NCI-H1436 (cell line): ENCODE measurements at regions not wholly inside any gene's neighbourhood (a gene's known extent, or its start where the extent isn't known, plus 50 kb on each side); places are given as distances from the start of the nearest gene placed in this dataset.

ENCODE experiments used
- DNase-seq: peaks from one replicate; lab custom pipeline; 2025; lab: John Stamatoyannopoulos, UW

GRCh38 chr13:40146611-40147117, 491.2 kb downstream of the COG6 start:
- no peak for DNase-seq

- no peak for DNase-seq
Measured at GRCh38 chr13:40148101-40148500, 492.6 kb downstream of the COG6 start.

DNA sequence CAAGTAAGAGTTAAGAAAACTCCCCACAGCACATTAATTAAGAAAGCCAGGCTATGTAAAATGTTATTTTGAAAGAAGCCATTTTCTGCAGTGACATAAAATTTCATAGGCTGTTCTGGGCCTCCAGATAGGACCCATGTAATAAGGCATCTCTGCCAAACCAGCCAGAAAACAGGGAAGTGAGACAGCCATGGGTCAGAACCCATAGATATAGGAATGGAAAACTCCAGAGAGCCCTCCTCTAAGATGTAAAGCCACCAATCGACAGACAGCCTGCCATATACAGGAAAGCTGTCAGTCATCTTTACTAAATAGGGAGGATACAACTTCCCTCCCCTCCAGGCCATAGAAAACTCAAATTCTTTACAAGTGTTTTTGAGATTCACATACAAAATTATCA, 493.3 kb downstream of the COG6 start:
- no peak for DNase-seq

DNA sequence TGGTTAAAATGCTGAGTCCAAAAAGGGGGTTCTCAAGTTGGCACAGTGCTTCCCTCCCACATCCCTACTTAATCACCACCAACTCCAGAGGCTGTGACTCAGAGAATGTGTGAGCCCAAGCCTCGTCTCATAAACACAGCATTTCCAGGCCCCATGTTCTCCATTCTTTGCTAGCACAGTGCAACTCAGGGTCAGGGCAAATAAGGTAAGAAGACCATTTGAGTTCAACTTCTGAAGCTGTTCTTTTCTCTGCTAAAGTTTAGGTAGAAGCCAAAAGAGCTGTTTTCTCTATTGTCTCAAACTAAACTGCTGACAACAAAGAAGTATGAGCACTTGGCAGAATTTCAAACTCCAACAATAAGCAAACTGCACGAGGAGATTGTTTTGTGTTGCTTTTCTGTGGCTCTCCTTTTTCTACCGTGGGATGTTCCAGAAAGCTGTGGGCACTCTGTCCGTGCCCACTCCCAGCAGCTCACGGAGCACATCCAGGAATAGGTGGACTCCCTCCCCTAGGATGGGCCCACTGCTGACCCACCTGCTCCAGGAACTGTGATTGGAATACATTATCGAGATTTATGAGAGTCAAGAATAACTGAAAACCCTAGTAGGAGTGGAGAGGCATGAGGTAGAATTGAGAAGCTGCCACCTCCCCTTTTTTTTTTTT, 494.3 kb downstream of the COG6 start:
- DNase-seq = no peak

DNA sequence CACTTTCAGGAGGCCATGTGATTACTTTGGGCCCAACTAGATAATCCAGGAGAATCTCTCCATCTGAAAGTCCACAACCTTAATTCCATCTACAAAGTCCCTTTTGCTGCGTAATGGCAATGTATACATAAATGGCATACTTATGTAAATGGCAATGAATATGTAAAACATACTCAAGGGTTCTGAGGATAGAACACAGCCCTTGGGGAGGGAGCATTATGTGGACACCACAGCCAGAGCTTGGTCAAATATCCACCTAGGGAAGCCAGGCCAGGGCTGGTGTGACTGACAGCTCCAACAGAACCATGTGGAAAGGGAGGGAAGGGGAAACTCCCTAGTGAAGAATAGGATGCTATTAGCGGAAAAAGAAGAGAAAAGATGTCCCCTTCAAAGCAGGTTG, 496.2 kb downstream of the COG6 start:
- DNase-seq = no peak

- DNase-seq = no peak
Measured at GRCh38 chr13:40152145-40152544, 496.7 kb downstream of the COG6 start.

DNA sequence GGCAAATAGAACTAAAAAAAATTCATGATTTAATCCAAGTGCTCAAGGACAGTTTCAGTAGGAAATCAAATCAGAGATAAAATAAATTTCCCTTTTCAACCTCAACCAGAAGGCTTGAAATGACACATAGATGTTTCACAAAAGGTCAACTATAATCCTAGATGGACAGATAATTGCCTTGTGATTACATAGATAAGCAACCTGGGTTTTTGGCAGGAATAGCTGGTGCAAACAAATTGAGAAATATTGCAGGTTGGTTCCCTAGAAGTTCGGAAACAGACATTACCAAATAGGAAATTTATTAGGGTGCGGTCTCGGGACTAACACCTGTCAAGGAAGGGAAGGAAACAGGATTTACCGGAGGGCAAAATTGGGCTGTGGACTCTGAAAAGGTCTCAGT, 497.5 kb downstream of the COG6 start:
- no peak for DNase-seq

DNA sequence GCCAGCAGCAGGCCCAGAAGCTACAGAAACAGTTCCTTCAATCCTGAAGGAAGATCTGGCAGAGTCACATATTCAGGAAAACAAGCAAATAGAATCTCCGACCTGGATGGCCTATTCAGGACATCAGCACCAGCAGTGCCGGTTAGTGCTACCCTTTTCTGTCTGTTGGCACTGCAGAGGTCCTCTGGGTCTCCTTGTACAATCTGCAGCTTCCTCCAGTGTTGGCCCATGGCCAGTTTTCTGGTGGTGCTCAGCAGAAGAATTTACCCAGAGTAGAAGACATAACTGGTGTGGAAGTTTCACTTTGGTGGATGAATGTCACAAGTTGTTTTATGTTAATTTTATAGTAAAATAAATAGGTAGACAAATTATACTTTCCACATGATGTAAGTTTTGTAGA, 498.1 kb downstream of the COG6 start:
- DNase-seq = no peak

DNA sequence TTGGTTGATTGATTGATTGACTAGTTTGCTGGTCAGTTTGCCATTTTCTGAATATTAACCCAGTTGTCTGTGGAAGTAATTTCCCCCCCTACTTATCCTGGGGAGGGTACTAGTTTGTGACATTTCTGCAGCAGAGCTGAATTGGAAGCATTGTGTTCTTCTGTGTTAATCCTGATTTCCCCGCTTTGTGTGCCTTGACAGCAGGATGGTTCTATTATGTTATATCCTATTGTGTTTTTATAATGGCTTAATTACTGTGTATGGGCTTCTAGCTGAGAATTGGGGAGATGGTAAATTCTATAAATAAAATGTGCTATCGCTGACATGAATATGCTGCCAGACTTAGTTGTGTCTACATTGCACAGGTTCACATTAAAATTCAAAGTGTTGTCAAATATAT, 499.7 kb downstream of the COG6 start:
- DNase-seq = no peak

DNA sequence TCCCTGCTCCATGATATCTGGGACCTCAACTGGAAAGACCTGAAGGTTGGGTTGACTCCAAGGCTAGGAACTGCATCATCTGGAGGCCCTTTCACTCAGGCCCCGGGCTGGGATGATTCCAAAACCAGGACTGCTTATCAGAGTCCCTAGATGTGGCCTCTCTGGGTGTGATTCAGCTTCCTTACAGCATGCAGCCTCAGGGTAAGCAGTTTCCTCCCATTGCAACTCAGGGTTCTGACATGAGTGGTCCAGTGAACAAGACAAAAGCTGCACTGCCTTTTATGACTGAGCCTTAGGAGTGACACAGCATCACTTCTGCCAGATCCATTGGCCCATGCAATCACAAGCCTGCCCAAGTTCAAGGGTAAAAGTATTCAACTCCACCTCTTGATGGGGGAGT, 502.8 kb downstream of the COG6 start:
- DNase-seq = no peak

DNA sequence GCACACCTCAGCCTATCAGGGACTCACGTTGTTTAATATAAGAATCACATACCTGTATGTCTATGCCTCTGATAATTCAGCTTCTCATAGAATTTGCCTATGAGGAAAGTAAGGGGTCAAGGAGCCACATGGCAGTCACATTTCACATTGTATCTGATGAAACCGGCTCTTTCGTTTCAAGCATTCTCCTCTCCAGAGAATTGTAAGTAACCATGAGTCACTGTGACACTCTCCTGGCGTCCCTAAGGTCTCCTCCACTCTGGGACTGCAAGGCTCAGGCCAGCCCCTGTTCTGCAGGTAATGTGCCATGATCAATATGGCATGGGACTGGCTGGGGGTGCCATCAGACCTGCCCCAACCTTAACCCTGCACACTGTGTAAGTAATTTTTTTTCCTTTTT, 503.3 kb downstream of the COG6 start:
- no peak for DNase-seq

DNA sequence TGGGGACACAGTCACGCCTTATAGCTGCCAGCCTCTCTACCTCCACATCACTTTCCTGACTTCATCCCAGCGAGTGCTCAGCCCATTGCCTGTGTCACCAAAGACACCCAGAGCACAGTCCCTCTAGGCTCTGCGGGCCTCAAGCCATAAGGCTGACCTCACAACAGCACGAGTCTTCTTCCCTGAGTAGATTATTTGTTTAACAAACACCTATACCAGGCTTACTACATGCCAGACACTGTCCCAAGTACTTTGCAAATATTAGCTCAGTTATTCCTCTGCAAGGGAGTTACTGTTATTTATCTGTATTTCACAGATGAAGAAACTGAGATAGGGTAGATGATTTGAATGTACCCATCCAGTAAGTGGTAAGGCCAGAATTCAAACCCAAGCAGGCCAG, 504.3 kb downstream of the COG6 start:
- DNase-seq = no peak

GRCh38 chr13:40160618-40161350, 505.3 kb downstream of the COG6 start:
- DNase-seq = no peak

DNA sequence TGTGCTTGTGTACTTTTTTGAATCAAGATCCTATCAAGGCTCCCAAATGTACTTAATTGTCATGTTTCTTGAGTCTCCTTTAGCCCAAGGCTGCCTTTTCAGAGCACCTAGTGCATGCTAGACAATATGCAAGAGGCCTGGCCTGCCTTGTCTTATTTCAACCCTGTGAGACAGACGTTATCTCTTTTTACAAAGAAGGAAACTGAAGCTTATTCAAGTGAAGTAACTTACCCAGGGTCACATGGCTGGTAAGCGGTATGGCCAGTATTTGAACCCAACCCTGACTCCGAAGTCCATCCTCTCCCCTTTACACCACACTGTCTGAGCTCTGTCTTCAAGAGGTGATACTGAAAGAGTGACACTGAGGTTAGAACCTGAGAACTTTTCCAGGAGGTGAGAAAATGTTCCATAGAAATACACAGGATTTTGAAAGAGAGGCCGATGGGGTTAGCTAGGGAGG, 505.1 kb downstream of the FOXO1 start:
- DNase-seq = no peak

GRCh38 chr13:40161931-40162330, 504.5 kb downstream of the FOXO1 start:
- no peak for DNase-seq

GRCh38 chr13:40163066-40164000, 503.1 kb downstream of the FOXO1 start:
- DNase-seq = no peak

- no peak for DNase-seq
Measured at GRCh38 chr13:40164133-40164532, 502.3 kb downstream of the FOXO1 start.

GRCh38 chr13:40165316-40165932, 501.0 kb downstream of the FOXO1 start:
- no peak for DNase-seq

DNA sequence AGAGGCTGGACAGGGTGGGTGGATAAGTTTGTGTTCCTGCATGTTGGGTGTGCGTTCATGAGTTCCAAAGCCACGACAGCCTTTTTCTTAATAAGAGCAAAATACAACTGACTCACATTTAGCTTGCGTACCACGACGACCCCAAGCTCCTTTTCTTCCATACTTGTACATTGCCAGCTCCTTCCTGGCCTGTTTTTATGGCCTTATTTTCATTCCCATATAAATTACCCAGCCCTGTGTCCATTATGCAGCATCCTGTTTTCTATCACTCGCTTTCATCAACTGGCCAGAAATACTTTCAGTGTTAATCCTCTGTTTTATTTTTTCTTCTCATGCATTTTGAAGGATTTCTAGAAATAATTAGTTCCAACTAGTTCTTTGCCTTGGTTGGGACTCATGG, 499.1 kb downstream of the FOXO1 start:
- DNase-seq = no peak

DNA sequence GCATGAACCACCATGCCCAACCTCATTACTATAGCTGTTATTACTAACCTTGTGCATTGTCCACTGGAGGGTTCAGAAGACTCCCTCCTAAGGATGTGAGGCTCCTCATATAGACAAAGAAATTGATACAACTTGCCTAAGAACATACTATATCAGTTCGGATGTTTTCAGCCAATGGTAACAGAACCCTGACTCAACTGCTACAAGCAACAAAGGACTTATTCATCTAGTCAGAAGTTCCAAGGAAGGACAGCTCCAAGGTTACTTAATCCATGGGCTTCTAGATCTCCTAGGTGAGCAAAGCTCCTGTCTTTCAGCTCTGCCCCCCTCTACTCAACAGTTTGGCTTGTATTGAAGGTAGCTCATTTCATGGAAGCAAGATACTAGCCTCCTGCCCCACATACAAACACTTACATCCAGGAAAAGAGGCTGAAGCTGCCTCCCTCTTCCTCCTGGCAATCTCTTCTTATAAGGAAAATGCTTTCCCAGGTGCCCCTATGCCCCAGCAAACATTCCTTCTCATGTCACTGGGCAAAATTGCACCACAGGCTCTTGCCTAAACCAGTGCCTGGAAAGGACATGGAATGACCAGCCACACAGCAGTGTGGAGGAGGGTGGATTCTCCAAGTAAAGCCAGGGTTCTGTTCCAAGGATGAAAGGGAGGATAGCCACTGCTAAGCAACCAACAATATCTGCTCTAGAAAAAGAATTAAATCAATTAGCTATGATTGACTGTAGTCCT, 497.8 kb downstream of the FOXO1 start:
- DNase-seq = no peak

DNA sequence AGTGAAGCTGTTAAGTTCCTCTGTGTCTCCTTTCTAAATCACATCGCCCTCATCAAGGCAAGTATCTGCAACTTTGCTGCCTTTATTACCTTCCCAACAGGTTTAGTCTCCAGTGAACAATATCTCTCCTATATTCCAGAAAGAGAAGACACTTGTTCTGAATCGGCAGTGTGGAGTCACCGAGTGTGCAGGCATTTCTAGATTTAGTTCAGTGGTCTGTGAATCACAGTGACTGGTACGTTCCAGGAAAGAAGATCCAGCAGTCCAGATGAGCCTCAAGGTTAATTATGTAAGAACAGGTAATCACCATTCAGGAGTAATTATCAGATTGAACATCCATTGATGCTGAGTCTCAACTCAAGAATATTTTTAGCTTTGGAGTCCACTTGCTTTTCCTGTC, 497.0 kb downstream of the FOXO1 start:
- DNase-seq = no peak
